Smooth muscle cell (in vitro differentiated cells): ENCODE measurements at regions not wholly inside any gene's neighbourhood (a gene's known extent, or its start where the extent isn't known, plus 50 kb on each side); places are given as distances from the start of the nearest gene placed in this dataset.
A peak's percentile ranks its signal among the peaks of the same experiment; 100 is the strongest.

Experiments
- DNase-seq: peaks from one replicate; lab custom pipeline; 2025; ENCODE audit not compliant: unreplicated experiment; lab: John Stamatoyannopoulos, UW
- H2AFZ ChIP-seq: fragments of 200-600 bp; sonication (generic); 2 replicates; pipeline ENCODE4 v1.6.0; 2016; ENCODE audit warnings: antibody characterized with exemption, low read depth, mild to moderate bottlenecking
- H3F3A ChIP-seq: fragments of 200-600 bp; sonication (generic); 2 replicates; pipeline ENCODE4 v1.6.0; 2017; ENCODE audit warnings: antibody characterized with exemption, low read depth
- H3K27ac ChIP-seq: fragments of 200-600 bp; sonication (generic); 2 replicates; pipeline ENCODE4 v1.5.1; 2016; ENCODE audit warnings: low read depth, mild to moderate bottlenecking
- H3K27me3 ChIP-seq: fragments of 200-600 bp; sonication (generic); 2 replicates; pipeline ENCODE4 v1.6.1; 2016; ENCODE audit warnings: low read depth, mild to moderate bottlenecking
- H3K36me3 ChIP-seq: fragments of 200-600 bp; sonication (generic); 2 replicates; pipeline ENCODE4 v1.5.1; 2016; ENCODE audit warnings: low read depth
- H3K4me1 ChIP-seq: fragments of 200-600 bp; sonication (generic); 2 replicates; pipeline ENCODE4 v1.5.1; 2016; ENCODE audit warnings: low read depth
- H3K4me2 ChIP-seq: fragments of 200-600 bp; sonication (generic); 2 replicates; pipeline ENCODE4 v1.6.0; 2016; ENCODE audit warnings: mild to moderate bottlenecking
- H3K4me3 ChIP-seq: fragments of 200-600 bp; sonication (generic); 2 replicates; pipeline ENCODE4 v1.5.1; 2016; ENCODE audit warnings: mild to moderate bottlenecking
- H3K79me2 ChIP-seq: fragments of 200-600 bp; sonication (generic); 2 replicates; pipeline ENCODE4 v1.6.0; 2016; ENCODE audit warnings: low read depth, mild to moderate bottlenecking
- H3K9ac ChIP-seq: fragments of 200-600 bp; sonication (generic); 2 replicates; pipeline ENCODE4 v1.6.0; 2016; ENCODE audit warnings: low read depth
- H3K9me3 ChIP-seq: fragments of 200-600 bp; sonication (generic); replicated peaks from 2 replicates; pipeline ENCODE4 v1.5.1; 2016; ENCODE audit warnings: low read depth
- H4K20me1 ChIP-seq: fragments of 200-600 bp; sonication (generic); 2 replicates; pipeline ENCODE4 v1.6.0; 2016; ENCODE audit warnings: low read depth
- WGBS: methylation state at CpG from one replicate; pipeline ENCODE4 v1.1.7; 2016; ENCODE audit warnings: low lambda C conversion rate; 5-methylcytosine and 5-hydroxymethylcytosine counted together
- TF ChIP-seq, protein P1 (sequence below): fragments of 200-600 bp; sonication (generic); IDR thresholded peaks from 2 replicates; pipeline ENCODE4 v1.5.1; 2017; ENCODE audit warnings: borderline replicate concordance, mild to moderate bottlenecking, antibody characterized with exemption; ENCODE audit not compliant: insufficient read depth, poor library complexity, severe bottlenecking

DNA sequence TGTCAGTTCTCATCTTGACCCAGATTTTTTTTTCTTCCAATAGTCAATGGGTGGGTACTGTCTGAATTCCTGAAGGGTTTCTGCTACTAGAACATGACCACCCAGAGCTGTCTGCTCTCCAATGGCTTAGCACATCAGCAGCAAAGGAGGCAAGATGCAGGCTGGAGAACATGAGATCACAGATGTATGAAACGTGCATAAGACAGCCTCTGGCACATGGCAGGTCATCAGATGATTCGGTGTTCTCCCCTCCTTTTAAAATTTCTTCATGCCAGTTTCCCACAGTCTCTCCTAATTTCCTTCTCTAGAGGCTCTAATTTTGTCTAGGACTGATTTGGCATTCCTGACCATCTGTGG is 359.3 kb upstream of the TNP1 start:
- no peak overlapping the region for H3K9ac ChIP-seq
- WGBS, result 51% methylated on average over 2 of the region's 2 CpGs
- H3K4me3 ChIP-seq, result no peak overlapping the region
- H3K9me3 ChIP-seq, result no peaks in the 10 kb centered on the region
- H3K79me2 ChIP-seq, result no peaks in the 10 kb centered on the region
- DNase-seq, result no peak
- H3F3A ChIP-seq, result no peaks in the 10 kb centered on the region
- H4K20me1 ChIP-seq, result no peaks in the 10 kb centered on the region
- H3K4me2 ChIP-seq, result peak overlapping the region; percentile 10
- no peaks in the 10 kb centered on the region for H3K27me3 ChIP-seq
- no peaks in the 10 kb centered on the region for H3K4me1 ChIP-seq
- H2AFZ ChIP-seq, result no peak overlapping the region
- TF ChIP-seq, protein P1, sequence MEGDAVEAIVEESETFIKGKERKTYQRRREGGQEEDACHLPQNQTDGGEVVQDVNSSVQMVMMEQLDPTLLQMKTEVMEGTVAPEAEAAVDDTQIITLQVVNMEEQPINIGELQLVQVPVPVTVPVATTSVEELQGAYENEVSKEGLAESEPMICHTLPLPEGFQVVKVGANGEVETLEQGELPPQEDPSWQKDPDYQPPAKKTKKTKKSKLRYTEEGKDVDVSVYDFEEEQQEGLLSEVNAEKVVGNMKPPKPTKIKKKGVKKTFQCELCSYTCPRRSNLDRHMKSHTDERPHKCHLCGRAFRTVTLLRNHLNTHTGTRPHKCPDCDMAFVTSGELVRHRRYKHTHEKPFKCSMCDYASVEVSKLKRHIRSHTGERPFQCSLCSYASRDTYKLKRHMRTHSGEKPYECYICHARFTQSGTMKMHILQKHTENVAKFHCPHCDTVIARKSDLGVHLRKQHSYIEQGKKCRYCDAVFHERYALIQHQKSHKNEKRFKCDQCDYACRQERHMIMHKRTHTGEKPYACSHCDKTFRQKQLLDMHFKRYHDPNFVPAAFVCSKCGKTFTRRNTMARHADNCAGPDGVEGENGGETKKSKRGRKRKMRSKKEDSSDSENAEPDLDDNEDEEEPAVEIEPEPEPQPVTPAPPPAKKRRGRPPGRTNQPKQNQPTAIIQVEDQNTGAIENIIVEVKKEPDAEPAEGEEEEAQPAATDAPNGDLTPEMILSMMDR, result no peak
- H3K27ac ChIP-seq, result no peak overlapping the region
- no peaks in the 10 kb centered on the region for H3K36me3 ChIP-seq

DNA sequence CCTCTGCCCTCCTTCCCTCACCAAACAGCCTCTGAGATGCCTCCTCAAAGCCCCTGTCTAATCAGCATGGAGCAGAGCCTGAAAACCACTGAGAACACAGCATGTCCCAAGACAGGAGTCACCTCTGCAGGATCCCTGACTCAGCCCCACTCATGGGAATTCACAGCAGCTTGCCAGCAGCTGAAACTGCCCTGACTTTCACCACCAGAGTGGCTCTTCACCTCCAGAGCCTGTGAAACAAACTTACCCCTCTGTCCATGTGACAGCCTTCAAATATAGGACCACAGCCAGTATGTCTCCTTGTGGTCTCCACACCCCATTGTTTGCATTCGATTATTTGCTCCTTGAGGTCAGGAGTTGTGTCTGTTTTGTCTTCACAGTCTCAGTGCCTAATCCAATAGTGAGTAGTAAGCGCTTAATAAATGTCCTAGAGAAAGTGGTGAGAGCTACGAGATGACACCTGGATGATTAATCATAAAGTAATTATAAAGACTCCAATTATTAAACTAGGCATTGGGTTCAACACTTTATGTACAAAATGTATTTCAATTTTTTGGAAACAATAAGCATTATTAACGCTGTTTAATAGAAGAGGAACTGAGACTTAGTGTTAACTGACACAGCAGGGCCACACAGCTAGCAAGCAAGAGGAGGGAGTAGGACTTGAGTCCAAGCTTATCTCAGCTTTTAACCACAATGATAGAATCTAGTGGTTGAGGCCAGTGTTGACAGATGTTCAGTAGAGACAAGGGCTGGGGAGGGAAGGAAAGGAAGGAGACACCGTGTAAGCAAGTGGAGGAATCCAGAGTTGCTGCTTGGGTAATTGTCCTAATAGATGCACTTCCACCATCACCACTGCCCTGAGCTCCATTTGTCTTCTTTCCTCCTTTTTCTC is 358.7 kb upstream of the TNP1 start:
- Histone ChIP-seq H4K20me1 (no peaks in the 10 kb centered on the region), H3K4me2 (peak overlapping the region; percentile 10), H3K4me3 (no peak overlapping the region), H3K9ac (no peak overlapping the region), H2AFZ (no peak overlapping the region), H3K9me3 (no peaks in the 10 kb centered on the region), H3K4me1 (no peaks in the 10 kb centered on the region), H3F3A (no peaks in the 10 kb centered on the region), H3K36me3 (no peaks in the 10 kb centered on the region), H3K79me2 (no peaks in the 10 kb centered on the region), H3K27me3 (no peaks in the 10 kb centered on the region), H3K27ac (no peak overlapping the region)
- WGBS, result 64% methylated on average over 5 of the region's 5 CpGs
- no peak for DNase-seq
- TF ChIP-seq, protein P1, result no peak

DNA sequence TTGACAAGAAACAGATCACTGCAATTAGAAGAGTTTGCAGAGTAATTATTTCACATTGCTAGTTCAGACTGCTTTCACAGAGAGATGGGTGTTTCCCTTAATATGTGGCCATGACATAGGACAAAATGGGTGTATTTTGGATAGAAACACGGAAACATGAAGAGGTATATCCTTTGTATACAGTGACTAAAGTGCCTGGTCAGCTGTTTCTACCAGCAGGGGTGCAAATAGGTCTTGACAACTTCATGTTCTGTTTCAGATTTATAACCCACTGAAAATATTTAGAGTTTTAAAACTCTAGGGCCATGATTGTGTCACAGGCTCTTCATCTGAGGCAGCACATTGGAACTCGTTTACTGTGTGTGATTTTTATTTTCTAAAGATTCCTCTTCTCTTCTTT is 357.1 kb upstream of the TNP1 start:
- H2AFZ ChIP-seq, result no peak overlapping the region
- TF ChIP-seq, protein P1, result no peak
- no peak overlapping the region for H3K4me3 ChIP-seq

DNA sequence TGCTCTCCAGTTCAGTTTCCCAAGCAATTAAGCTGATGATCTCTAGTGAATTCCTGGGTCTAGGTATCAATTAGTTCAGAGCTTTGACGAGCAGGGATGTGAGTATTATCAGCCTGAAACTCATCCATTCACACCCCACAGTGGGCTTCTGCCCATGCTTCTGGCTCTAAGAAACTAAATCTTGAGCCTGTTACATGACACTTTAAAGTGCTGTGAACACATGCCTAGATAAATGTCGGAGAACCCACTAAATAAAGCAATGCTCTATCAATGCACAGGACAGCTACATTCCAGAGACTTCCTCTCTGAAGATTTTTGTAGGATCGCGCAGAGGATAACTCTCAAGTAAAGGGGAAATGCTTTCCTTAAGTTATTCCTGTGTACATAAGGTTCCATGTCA is 356.5 kb upstream of the TNP1 start:
- WGBS, result 39% methylated on average over 4 of the region's 4 CpGs
- Histone ChIP-seq H2AFZ (no peak overlapping the region), H3K4me1 (no peaks in the 10 kb centered on the region)

More for the DNA sequence above, 357.1 kb upstream of the TNP1 start:
- H3K27me3 ChIP-seq, result no peaks in the 10 kb centered on the region
- no peak overlapping the region for H3K27ac ChIP-seq
- no peaks in the 10 kb centered on the region for H3K9me3 ChIP-seq
- no peaks in the 10 kb centered on the region for H4K20me1 ChIP-seq
- H3F3A ChIP-seq, result no peaks in the 10 kb centered on the region
- no peaks in the 10 kb centered on the region for H3K79me2 ChIP-seq
- H3K9ac ChIP-seq, result no peak overlapping the region
- WGBS, result 83% methylated on average over 2 of the region's 2 CpGs
- H3K36me3 ChIP-seq, result no peaks in the 10 kb centered on the region
- no peak overlapping the region for H3K4me2 ChIP-seq
- DNase-seq, result no peak
- no peaks in the 10 kb centered on the region for H3K4me1 ChIP-seq

More for the DNA sequence above, 356.5 kb upstream of the TNP1 start:
- H3K79me2 ChIP-seq, result no peaks in the 10 kb centered on the region
- H3K9me3 ChIP-seq, result no peaks in the 10 kb centered on the region
- H3K4me2 ChIP-seq, result no peak overlapping the region
- H4K20me1 ChIP-seq, result no peaks in the 10 kb centered on the region
- H3K9ac ChIP-seq, result no peak overlapping the region
- H3K4me3 ChIP-seq, result no peak overlapping the region
- no peak overlapping the region for H3K27ac ChIP-seq
- H3K36me3 ChIP-seq, result no peaks in the 10 kb centered on the region
- H3F3A ChIP-seq, result no peaks in the 10 kb centered on the region
- no peak for DNase-seq
- no peaks in the 10 kb centered on the region for H3K27me3 ChIP-seq
- TF ChIP-seq, protein P1, result no peak
